ENCODE measurements at regions not wholly inside any gene's neighbourhood (a gene's known extent, or its start where the extent isn't known, plus 50 kb on each side); places are given as distances from the start of the nearest gene placed in this dataset.
"Not testable (repeated sequence)": the region's sequence is repeated elsewhere in the genome, so short reads cannot be mapped to it uniquely, and the experiment has no call there.

DNA sequence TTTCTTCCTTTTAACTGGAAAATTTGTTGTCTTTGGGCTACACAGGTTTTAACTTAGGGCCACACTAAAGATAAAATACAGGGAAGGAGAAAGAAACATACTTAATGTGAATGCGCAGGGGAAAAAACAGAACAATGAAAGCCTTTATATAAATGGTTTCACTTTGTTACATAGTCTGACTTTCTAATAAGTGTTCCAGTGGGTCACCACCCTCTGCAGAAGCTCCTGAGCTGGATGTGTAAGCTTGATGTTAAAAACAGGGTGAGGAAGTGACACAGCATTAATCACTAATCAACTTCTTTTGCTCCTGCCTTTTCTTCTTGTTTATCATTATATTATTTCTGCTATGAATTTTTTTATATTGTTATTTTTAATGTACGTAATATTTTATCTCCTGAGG is 445.6 kb upstream of the CA10 start:
- DNase-seq (no peak), ATAC-seq (ENCODE audit: low read depth) (no peak)
- Histone ChIP-seq H3K4me3 (ENCODE audit: insufficient read depth, low read depth, low read length) (no peak overlapping the region), H3K9me1 (ENCODE audit: insufficient read depth, low read length) (no peaks in the 10 kb centered on the region), H3K27ac (ENCODE audit: insufficient read depth, low read length) (no peak overlapping the region), H2AFZ (replicated peaks; ENCODE audit: low read length, poor library complexity) (no peak overlapping the region), H3K4ac (ENCODE audit: low read depth, low read length) (no peak overlapping the region), H3K23ac (ENCODE audit: low read depth, low read length) (no peak overlapping the region), H2BK120ac (ENCODE audit: low read depth, low read length) (no peak overlapping the region), H4K91ac (ENCODE audit: insufficient read depth, low read depth, low read length) (no peak overlapping the region), H3K79me1 (ENCODE audit: low read depth in 1 of 2, low read length in 2 of 2) (no peaks in the 10 kb centered on the region), H2BK20ac (ENCODE audit: low read depth, low read length) (no peak overlapping the region), H4K5ac (ENCODE audit: low read depth, low read length) (no peak overlapping the region), H2AK9ac (replicated peaks; ENCODE audit: low read depth, low read length, poor library complexity) (no peak overlapping the region), H3K36me3 (ENCODE audit: control insufficient read depth, insufficient read depth, low read length) (no peaks in the 10 kb centered on the region), H3K9ac (ENCODE audit: low read depth, low read length) (no peak overlapping the region), H3K18ac (ENCODE audit: low read depth, low read length) (no peak overlapping the region), H3K27me3 (ENCODE audit: control insufficient read depth, insufficient read depth, low read length) (no peaks in the 10 kb centered on the region), H2BK5ac (ENCODE audit: low read depth, low read length, poor library complexity, severe bottlenecking) (no peak overlapping the region), H3K4me2 (ENCODE audit: low read depth, low read length) (no peak overlapping the region), H3K4me1 (ENCODE audit: control insufficient read depth, insufficient read depth, low read length) (no peaks in the 10 kb centered on the region), H3K14ac (replicated peaks; ENCODE audit: low read depth, low read length) (no peak overlapping the region), H3K56ac (ENCODE audit: extremely low read depth, insufficient read depth, low read length) (no peak overlapping the region), H4K8ac (ENCODE audit: low read depth in 2 of 2, low read length in 2 of 2) (no peak overlapping the region), H2AK5ac (ENCODE audit: low read depth, low read length) (no peak overlapping the region), H4K20me1 (ENCODE audit: insufficient read depth, low read length) (no peaks in the 10 kb centered on the region), H2BK15ac (ENCODE audit: low read depth, low read length) (no peak overlapping the region), H3K9me3 (ENCODE audit: control insufficient read depth, insufficient read depth, low read length) (no peaks in the 10 kb centered on the region; the same call in 1 of the 2 replicates)
- TF ChIP-seq RAD21 (IDR thresholded peaks at IDR 0.05; ENCODE audit: low read length) = no peak
- no peak for TF ChIP-seq RFX5 (IDR thresholded peaks at IDR 0.05; ENCODE audit: low read depth, low read length)
- in situ Hi-C loops (cut with MboI; ENCODE audit: low sequenced_read_pairs) = no loop called here
- dilution Hi-C loops (cut with HindIII; ENCODE audit: low sequenced_read_pairs, unreplicated experiment) = no loop called here
- ChIA-PET CTCF (no interaction called here), POLR2A (ENCODE audit: unreplicated experiment) (no interaction called here)
- BruUV-seq (replicated peaks) = no TSS peak
- intact Hi-C loops (cut with micrococcal nuclease) = no loop called here
- no CpG with 5 or more reads among the region's 2 CpGs for WGBS, 2 experiments (ENCODE audit: extremely low coverage in 2 of 2, insufficient read length in 1 of 2)

DNA sequence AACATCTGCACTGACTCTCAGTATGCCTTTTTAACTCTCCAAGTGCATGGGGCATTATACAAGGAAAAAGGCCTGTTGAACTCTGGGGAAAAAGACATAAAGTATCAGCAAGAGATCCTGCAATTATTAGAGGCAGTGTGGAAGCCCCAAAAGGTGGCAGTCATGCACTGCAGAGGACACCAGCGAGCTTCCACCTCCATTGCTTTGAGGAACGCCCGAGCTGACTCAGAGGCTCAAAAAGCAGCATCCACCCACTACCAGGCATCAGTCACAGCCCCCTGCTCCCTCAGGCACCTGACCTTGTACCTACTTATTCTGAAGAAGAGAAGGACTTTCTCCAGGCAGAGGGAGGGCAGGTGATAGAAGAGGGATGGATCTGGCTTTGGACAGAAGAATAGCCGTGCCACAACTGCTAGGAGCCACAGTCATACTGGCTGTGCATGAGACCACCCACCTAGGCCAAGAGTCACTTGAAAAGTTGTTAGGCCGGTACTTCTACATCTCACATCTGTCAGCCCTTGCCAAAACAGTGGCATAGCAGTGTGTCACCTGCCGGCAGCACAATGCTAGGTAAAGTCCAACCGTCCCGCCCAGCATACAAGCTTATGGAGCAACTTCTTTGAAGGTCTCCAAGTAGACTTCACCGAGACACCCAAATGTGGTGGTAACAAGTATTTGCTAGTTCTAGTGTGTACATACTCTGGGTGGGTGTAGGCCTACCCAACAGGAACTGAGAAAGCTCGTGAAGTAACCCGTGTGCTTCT is 439.1 kb upstream of the CA10 start:
- H3K4me1 ChIP-seq (ENCODE audit: control insufficient read depth, insufficient read depth, low read length); H3K4ac ChIP-seq (ENCODE audit: low read depth, low read length); DNase-seq; H3K9me1 ChIP-seq (ENCODE audit: insufficient read depth, low read length); H3K27me3 ChIP-seq (ENCODE audit: control insufficient read depth, insufficient read depth, low read length); H4K20me1 ChIP-seq (ENCODE audit: insufficient read depth, low read length); H3K56ac ChIP-seq (ENCODE audit: extremely low read depth, insufficient read depth, low read length); ATAC-seq (ENCODE audit: low read depth); H3K14ac ChIP-seq (replicated peaks; ENCODE audit: low read depth, low read length); H2AK5ac ChIP-seq (ENCODE audit: low read depth, low read length); H3K79me1 ChIP-seq (ENCODE audit: low read depth in 1 of 2, low read length in 2 of 2); CTCF ChIA-PET; H3K23ac ChIP-seq (ENCODE audit: low read depth, low read length); dilution Hi-C loops (cut with HindIII; ENCODE audit: low sequenced_read_pairs, unreplicated experiment); H2BK20ac ChIP-seq (ENCODE audit: low read depth, low read length); H2BK5ac ChIP-seq (ENCODE audit: low read depth, low read length, poor library complexity, severe bottlenecking); H3K18ac ChIP-seq (ENCODE audit: low read depth, low read length); H2AK9ac ChIP-seq (replicated peaks; ENCODE audit: low read depth, low read length, poor library complexity); H4K5ac ChIP-seq (ENCODE audit: low read depth, low read length); H2AFZ ChIP-seq (replicated peaks; ENCODE audit: low read length, poor library complexity); H2BK120ac ChIP-seq (ENCODE audit: low read depth, low read length); H3K4me2 ChIP-seq (ENCODE audit: low read depth, low read length); POLR2A ChIA-PET (ENCODE audit: unreplicated experiment); H3K27ac ChIP-seq (ENCODE audit: insufficient read depth, low read length); H2BK15ac ChIP-seq (ENCODE audit: low read depth, low read length); H3K4me3 ChIP-seq (ENCODE audit: insufficient read depth, low read depth, low read length); BruUV-seq (replicated peaks); H4K8ac ChIP-seq (ENCODE audit: low read depth in 2 of 2, low read length in 2 of 2); in situ Hi-C loops (cut with MboI; ENCODE audit: low sequenced_read_pairs); H4K91ac ChIP-seq (ENCODE audit: insufficient read depth, low read depth, low read length); H3K36me3 ChIP-seq (ENCODE audit: control insufficient read depth, insufficient read depth, low read length); intact Hi-C loops (cut with micrococcal nuclease); H3K9ac ChIP-seq (ENCODE audit: low read depth, low read length): not testable (repeated sequence)
- 64% methylated on average over 2 of the region's 11 CpGs; no CpG with 5 or more reads in 1 of the 2 experiments for WGBS, 2 experiments (ENCODE audit: extremely low coverage in 2 of 2, insufficient read length in 1 of 2)
- H3K9me3 ChIP-seq (ENCODE audit: control insufficient read depth, insufficient read depth, low read length) = peaks cover 17% of the 10 kb centered on the region

Measured in IMR-90 (cell line).